ENCODE measurements at regions not wholly inside any gene's neighbourhood (a gene's known extent, or its start where the extent isn't known, plus 50 kb on each side); places are given as distances from the start of the nearest gene placed in this dataset.

GRCh38 chr3:176005564-176005963, 1146.4 kb downstream of the NAALADL2 start:
- DNase-seq (no peak), ATAC-seq (no peak)
- no peak for TF ChIP-seq CTCF (IDR thresholded peaks at IDR 0.05)
- Histone ChIP-seq H3K27me3 (ENCODE audit: insufficient read depth in 3 of 3, low read length in 2 of 3) (no peaks in the 10 kb centered on the region), H3K4me1 (no peaks in the 10 kb centered on the region), H3K36me3 (ENCODE audit: insufficient read depth in 1 of 2, low read depth in 1 of 2) (no peaks in the 10 kb centered on the region), H3K4me3 (no peak overlapping the region), H3K9me3 (no peaks in the 10 kb centered on the region), H3K27ac (no peak overlapping the region)
- intact Hi-C loops (cut with DNase I), result no loop called here
- WGBS, 3 donors, result 75 to 89% (median 78%) methylated on average over 1 of the region's 1 CpG

GRCh38 chr3:175989161-175989560, 1130.0 kb downstream of the NAALADL2 start:
- Histone ChIP-seq H3K36me3 (ENCODE audit: insufficient read depth in 1 of 2, low read depth in 1 of 2) (no peaks in the 10 kb centered on the region), H3K4me1 (no peaks in the 10 kb centered on the region), H3K4me3 (no peak overlapping the region), H3K27me3 (ENCODE audit: insufficient read depth in 3 of 3, low read length in 2 of 3) (no peaks in the 10 kb centered on the region), H3K9me3 (no peaks in the 10 kb centered on the region), H3K27ac (no peak overlapping the region)
- WGBS, 3 donors, result 86 to 93% (median 91%) methylated on average over 2 of the region's 2 CpGs
- intact Hi-C loops (cut with DNase I), result no loop called here
- TF ChIP-seq CTCF (IDR thresholded peaks at IDR 0.05), result no peak
- ATAC-seq (no peak), DNase-seq (no peak)

DNA sequence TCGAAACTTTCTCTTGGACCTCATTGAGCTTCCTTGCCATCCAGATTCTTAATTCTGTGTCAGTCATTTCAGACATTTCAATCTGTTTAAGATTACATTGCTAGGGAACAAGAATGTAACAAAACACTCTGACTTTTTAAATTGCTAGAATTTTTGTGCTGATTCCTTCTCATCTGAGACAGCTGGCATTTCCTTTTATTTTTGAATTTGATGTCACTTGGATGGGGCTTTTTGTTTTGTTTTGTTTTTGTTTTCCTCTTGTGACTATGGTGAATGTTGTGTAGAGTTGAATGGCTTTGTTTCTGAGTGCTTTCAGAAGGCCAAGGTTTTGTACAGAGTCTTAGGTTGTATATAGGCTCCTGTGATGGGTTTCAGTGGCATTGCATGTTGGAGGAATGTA, 1129.3 kb downstream of the NAALADL2 start:
- intact Hi-C loops (cut with DNase I), result no loop called here
- Histone ChIP-seq H3K36me3 (ENCODE audit: insufficient read depth in 1 of 2, low read depth in 1 of 2) (no peaks in the 10 kb centered on the region), H3K27me3 (ENCODE audit: insufficient read depth in 3 of 3, low read length in 2 of 3) (no peaks in the 10 kb centered on the region), H3K9me3 (no peaks in the 10 kb centered on the region), H3K4me1 (no peaks in the 10 kb centered on the region), H3K4me3 (no peak overlapping the region), H3K27ac (no peak overlapping the region)
- no peak for TF ChIP-seq CTCF (IDR thresholded peaks at IDR 0.05)
- no peak for ATAC-seq
- no peak for DNase-seq
- WGBS, 3 donors, result 69 to 81% (median 76%) methylated on average over 1 of the region's 1 CpG

DNA sequence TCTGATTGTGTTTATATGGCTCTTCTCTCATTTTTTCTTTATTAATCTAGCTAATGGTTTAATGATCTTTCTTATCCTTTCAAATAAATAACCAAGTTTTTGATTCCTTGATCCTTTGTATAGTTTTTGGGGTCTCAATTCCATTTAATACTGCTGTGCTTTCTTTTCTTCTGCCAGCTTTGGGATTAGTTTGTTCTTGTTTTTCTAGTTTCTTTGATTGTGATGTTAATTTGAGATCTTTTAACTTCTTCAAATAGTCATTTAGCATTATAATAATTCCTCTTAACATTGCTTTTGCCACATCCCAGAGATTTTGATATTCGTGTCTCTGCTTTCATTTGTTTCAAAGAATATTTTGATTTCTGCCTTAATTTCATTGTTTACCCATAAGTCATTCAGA, 1126.6 kb downstream of the NAALADL2 start:
- no peak for DNase-seq
- Histone ChIP-seq H3K27ac (no peak overlapping the region), H3K4me3 (no peak overlapping the region), H3K36me3 (ENCODE audit: insufficient read depth in 1 of 2, low read depth in 1 of 2) (no peaks in the 10 kb centered on the region), H3K27me3 (ENCODE audit: insufficient read depth in 3 of 3, low read length in 2 of 3) (no peaks in the 10 kb centered on the region), H3K4me1 (no peaks in the 10 kb centered on the region), H3K9me3 (no peaks in the 10 kb centered on the region)
- 60 to 74% (median 63%) methylated on average over 1 of the region's 1 CpG for WGBS, 3 donors
- intact Hi-C loops (cut with DNase I), result no loop called here
- no peak for TF ChIP-seq CTCF (IDR thresholded peaks at IDR 0.05)
- no peak for ATAC-seq

GRCh38 chr3:175983379-175983778, 1124.2 kb downstream of the NAALADL2 start:
- no peak overlapping the region for H3K4me3 ChIP-seq
- 41 to 83% (median 73%) methylated on average over 1 of the region's 1 CpG for WGBS, 3 donors
- no peaks in the 10 kb centered on the region for H3K36me3 ChIP-seq (ENCODE audit: insufficient read depth in 1 of 2, low read depth in 1 of 2)
- intact Hi-C loops (cut with DNase I), result no loop called here
- DNase-seq, result no peak
- H3K9me3 ChIP-seq, result no peaks in the 10 kb centered on the region
- no peak overlapping the region for H3K27ac ChIP-seq
- no peak for ATAC-seq
- H3K4me1 ChIP-seq, result no peaks in the 10 kb centered on the region
- TF ChIP-seq CTCF (IDR thresholded peaks at IDR 0.05), result no peak
- no peaks in the 10 kb centered on the region for H3K27me3 ChIP-seq (ENCODE audit: insufficient read depth in 3 of 3, low read length in 2 of 3)

Data from psoas muscle (tissue), 7 donors.